Mucosa of gallbladder (tissue), 1 donor: ENCODE measurements at regions not wholly inside any gene's neighbourhood (a gene's known extent, or its start where the extent isn't known, plus 50 kb on each side); places are given as distances from the start of the nearest gene placed in this dataset.
"Not testable (repeated sequence)": the region's sequence is repeated elsewhere in the genome, so short reads cannot be mapped to it uniquely, and the experiment has no call there.

Source experiments
- DNase-seq: peaks from one replicate; pipeline ENCODE4 v3.0.0-alpha.2; 2020; ENCODE audit warnings: low spot score
- donor health status: DM: no; HTN: no; CAD: no.

DNA sequence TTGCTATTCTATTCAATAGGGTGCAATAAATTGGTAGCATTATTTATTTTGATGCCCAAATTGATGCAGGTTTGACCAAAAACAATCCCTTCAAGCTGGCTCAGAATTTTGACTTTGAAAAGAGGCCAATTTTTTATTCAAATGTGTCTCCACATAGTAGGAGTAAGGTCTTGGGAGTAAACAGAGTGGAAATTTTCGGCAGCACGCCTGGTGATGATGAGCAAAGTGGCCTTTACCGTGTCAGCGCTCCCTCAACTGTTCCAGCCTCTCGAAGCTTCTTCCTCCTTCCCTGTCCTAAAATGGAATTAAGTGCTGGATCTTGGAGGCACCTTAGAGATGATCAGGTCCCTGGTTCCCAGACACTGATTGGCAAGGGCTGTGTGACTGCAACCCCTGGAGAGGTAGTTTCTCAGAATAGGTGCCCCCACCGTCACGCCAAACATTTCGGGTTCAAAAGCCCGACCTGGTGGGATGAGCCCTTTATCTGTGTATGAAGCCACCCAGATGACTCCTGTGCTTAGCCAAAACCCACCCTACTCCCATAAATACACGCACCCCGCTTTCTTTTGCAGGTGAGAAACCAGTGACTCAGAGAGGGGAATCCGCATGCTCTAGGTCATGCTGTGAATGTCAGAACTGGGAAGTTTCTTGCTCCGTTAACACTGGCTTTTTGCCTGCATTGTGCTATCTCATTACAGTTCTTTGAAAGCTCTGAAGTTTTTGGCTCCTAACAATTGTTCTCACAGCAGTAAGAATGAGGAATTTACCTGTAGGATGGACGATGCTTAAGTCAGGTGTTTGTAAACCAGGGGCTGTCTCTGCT, 89.1 kb downstream of the CRYGS start:
- DNase-seq = no peak

GRCh38 chr3:186453531-186453930, 90.6 kb downstream of the CRYGS start:
- DNase-seq = no peak

DNA sequence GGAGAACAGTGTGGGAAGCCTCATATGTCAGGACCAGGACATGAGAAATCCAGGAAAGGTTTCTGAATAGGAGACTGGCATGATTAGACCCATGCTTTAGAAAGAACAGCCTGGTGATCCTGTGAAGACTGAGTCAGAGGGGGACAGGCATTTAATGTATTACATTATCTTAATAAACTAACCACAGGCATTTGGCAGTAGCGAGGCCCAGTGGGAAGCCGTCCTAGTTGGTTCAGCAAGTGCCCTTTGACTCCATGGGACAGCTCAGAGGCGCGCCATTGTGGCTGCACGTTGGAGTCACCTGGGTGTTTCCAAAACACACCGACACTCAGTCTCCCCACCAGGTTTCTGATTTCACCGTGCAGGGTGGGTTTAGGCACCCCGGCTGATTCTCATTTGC, 90.5 kb upstream of the DGKG start:
- no peak for DNase-seq

DNA sequence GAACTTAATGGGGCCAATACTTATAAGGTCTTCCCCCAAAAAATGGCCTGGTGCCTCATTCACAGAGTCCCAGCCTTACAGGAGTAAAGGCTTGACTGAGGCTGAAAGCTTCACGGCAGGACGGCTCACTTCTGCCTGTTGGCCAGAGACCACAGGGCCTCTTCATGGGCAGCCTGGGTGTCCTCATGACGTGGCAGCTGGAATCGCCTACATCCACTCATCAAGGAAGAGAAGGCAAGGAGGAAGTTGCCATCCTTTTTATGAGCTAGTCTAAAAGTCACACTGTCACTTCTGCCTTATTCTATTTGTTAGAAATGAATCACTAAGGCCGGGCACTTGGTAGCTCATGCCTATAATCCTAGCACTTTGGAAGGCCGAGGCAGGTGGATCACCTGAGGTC, 89.3 kb upstream of the DGKG start:
- DNase-seq = no peak

DNA sequence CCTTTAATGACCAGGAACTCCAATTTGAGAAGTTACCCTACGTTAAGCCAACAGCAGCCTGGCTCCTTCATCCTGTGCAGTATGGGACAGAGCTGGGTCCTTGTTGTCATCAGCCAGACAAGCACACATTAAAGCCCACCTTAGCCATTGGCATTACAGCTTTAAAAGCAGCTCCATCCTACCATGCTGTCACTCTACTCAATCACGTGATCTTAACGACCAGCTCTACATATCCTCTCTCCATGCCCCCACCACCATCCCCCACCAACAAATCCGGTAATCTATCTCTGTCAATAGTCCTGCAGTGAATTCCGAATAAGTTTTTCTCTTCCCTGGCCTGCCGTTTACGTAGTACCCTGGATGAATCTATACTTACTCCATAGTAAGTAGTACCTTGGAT, 82.9 kb upstream of the DGKG start:
- no peak for DNase-seq

- no peak for DNase-seq
Observed at GRCh38 chr3:186444288-186444687, 82.3 kb upstream of the DGKG start.

- DNase-seq = not testable (repeated sequence)
Observed at GRCh38 chr3:186442979-186443378, 80.9 kb upstream of the DGKG start.

DNA sequence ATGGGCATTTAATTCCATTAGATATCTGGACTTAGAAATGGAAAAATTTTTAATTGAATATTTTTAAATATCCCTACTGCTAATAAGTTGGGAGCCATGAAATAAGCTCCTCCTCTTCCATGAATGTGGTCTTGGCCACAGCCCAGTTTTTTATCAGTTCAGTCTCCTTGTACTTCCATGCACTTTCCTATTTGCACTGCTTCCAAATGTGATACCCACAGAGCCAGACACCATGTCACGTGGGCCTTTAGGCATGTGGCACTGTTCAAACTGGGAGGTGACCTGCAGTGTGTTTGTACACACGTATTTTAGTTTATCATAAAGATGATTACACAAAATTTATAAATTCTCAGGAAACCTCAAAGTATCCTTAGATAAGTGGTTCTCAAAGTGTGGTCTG, 80.1 kb upstream of the DGKG start:
- peak; percentile 85 for DNase-seq

DNA sequence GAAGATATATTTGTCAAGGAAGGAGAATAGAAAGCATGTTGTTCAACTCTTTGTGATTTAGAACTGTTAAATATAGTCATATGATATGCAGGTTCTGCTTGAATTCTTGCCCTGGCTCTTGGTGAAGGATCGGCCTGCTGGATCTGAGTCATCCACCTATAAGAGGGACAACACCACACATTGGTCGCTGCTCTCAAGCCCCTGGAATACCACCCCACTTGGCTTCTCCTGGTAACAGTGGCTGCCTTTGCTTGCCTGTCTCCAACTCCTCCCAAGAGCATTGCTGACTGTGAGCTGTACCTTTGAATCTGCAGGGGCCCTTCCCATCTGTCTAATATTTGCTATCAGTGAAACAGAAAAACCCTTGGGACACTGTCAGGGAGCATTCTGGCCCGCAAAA, 78.9 kb upstream of the DGKG start:
- DNase-seq = peak; percentile 51

DNA sequence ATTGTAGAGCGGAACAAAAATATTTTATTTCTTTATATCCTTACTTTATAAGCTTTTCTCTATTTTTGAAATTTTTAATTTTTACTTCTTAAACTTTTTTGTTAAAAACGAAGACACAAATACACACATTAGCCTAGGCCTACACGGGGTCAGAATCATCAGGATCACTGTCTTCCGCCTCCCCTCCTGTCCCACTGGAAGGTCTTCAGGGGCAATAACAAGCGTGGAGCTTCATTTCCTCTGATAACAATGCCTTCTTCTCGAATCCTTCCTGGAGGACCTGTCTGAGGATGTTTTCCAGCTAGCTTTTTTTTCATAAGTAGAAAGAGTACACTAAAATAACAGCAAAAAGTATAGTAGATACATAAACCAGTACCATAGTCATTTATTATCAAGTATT, 77.7 kb upstream of the DGKG start:
- DNase-seq = no peak

- not testable (repeated sequence) for DNase-seq
Observed at GRCh38 chr3:186435332-186435731, 73.3 kb upstream of the DGKG start.

DNA sequence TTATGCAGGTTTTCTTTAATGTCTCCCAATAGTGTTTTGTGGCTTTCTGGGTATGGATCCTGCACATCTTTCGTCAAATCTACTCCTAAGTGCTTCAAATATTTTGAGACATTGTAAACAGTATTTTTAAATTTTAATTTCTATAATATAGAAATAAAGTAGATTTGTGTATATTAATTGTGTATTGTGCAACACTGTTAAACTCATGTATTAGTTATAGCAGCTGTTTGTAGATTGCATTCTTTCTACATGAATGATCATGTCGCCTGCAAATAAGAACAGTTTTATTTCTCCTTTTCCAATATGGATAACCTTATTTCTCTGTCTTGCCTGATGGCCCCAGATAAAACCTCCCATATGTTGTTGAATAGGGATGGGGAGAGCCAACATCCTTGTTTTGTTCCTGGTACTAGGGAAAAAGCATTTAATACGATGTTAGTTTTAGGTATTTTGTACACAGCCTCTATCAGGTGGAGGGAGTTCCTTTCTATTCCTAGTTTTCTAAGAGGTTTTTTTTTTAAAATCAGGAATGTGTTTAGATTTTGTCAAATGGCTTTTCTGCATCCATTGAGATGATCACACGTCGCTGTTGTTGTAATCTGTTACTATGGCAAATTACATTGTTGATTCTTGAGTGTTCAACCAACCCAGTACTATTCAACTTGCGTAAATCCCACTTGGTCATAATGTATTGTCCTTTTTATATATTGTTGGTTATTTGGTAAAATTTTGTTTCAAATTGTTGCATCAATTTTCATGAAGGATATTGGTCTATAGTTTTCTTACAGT, 71.1 kb upstream of the DGKG start:
- no peak for DNase-seq

DNA sequence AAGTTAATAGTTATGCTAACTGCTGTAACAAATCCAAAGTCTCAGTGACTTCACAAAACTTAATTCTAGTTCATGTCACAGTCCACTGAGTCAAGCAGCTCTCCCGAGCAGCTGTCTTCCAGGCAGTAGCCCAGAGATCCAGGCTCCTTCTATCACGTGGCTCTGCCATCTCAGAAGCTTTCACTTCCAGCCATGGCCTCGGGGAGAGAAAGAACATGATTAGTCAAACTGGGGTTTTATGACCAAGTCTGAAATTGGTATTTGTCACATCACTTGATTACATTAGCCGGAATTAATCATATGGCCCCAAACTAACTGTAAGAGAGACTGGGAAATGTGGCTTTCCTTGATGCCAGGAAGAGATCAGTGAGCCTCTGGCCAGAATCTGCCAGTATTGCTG, 70.2 kb upstream of the DGKG start:
- no peak for DNase-seq

DNA sequence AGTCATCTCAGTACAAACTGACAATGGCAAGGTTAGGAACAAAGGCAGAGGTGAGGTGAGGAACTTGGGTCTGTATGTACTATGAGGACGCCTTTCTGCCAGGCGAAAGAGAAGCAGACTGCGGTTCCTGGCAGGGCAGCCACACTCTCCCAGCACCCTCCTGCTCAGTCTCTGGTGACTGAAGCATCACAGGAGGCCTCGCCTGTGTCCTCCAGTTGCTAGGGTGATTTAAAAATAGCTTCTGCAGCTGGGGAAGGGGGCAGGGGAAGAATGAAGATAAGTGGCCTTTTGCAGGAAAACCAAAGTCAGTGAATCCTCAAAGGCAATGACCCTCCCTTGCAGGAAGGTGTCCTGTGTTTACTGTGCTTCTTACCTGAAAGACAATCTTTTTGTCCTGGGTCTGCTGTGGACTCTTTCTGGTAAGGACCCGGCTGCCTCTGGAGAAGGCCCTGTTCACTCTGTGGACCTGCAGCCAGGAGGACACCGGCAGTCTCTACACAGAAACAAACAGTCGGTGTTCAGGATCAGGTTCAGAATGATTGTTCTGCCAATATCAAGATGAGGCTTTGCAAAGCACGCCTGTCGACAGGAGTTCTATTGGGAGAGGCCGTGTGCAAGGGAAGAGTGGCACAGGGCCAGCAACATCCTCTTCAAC, 65.7 kb upstream of the DGKG start:
- DNase-seq = peak; percentile 36

DNA sequence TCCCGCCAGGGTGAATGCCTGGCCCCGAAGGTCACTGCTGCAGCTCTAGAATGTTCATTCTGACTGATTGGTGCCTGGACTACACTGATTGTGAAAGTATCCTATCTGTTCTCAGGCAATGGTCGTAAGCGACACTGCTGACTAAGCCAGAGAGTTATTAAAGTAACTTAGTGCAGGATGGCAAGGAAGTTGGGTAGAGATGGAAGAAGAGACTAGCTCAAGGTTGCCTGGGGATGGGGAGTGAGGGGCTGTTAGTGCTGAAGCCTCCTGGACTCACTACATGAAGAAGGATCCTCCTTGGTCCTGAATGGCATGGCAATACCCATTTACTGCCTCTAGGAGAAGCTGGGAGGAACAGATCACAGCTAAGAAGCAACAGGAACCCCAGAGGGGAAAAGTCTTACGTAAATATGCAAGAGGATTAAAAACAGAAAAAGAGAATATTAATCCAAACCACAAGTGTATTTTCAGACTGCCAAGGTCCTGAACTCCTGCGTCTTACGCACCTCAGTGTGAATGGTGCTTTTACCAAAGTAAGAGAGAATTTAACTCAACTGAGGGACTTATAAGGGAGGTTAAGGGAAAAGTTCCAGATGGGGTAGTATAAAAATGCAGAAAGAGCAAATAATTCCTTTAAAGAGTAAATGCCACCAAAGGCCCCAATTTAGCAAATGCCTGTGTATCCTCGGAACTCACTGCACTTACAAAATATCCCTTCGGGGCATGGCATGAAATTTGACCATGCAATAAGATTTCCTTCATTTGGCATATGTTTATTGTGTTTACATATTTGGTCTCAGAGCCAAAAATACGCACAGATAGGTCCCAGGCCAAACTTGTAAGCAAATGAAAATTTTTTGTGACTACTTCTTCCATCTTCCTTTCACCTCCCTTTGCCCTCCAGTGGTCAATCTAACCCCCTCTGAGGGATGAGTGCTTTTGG, 64.0 kb upstream of the DGKG start:
- no peak for DNase-seq

DNA sequence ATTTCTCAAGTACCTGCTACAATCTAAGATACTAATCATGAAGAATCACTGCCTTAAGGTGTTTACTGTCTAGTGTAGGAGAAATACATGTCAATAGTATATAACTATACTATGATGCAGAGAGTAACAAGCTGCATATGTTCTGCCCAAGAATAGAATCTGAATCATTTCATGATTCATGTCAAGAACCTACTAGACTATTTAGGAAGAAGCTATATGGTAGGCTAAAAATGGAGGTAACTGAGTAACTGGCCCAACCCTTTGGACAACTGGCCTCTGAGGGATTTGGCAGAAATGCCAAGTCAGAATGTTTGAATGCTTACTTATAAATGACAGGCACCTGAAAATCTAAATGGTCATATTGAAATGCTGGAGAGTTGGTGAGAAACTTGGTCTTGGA, 59.9 kb upstream of the DGKG start:
- DNase-seq = no peak

DNA sequence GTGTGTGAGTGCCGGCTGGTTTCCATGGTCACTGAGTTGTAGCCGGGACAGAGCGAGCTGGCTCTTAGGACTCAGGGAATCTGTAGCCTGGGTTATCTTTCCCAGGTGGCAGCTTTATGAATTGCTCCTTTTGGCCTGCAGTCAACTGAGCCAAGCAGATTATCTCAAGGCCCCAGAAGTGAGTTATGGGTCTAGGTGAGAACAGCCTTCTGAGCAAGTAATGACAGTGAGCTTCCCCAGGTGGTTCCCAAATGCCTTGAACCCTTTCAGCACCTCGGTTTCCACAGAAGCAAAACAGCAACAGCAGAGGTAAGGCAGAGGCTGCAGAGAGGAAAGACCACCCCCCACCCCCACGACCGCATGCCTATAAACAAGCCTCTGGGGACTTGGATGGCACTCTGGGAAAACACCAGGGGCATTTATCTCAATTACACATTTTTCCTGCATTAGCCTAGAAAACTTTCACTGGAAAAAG, 56.7 kb upstream of the DGKG start:
- DNase-seq = no peak

DNA sequence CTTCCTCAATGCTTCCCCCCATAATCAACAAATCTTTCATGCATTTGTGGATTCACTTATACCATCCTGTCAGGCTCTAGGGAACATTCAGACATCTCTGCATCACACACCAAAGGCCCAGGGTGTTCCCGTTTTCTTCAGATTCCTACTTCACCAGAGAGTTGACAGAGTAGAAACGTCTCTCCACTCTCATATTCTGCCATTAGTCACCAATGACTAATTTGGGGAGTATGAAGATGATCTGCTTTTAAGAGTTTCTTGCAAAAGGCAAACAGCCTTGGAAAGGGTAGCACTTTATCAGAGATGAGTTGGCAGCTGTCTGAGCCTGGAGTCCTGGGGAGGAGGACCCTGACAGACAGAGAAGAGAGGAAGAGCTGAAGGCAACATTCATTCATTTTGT, 55.8 kb upstream of the DGKG start:
- no peak for DNase-seq

DNA sequence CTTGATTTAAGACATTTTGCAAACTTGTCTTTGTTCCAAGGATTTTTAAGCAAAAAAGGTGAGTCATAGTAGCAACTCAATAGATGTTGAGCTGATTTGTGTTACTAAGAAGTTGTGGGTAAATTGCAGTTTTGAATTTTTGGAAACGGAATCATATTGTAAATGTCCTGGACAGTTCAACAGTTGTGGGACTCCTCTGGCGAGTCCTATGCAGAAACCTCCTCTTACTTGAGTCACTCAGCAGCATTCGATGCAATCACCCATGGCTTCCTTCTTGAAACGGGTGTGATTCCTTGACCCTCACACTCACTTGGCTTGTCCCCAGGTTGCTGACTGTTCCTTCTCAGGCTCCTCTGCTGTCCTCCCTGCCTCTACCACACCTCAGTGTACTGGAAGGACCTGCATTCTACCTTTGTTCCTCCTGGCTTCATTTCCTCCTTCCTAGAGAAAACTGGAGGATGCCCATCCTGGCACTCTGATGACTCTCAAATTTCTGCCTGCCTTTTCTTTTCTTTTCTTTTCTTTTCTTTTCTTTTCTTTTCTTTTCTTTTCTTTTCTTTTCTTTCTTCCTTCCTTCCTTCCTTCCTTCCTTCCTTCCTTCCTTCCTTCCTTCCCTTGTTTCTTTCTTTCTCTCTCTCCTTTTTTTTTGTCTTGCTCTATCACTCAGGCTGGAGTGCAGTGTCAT, 52.8 kb upstream of the DGKG start:
- peak; percentile 77 for DNase-seq

GRCh38 chr3:186413615-186414415, 51.8 kb upstream of the DGKG start:
- peak; percentile 84 for DNase-seq
